ENCODE measurements at regions not wholly inside any gene's neighbourhood (a gene's known extent, or its start where the extent isn't known, plus 50 kb on each side); places are given as distances from the start of the nearest gene placed in this dataset.
"Not testable (repeated sequence)": the region's sequence is repeated elsewhere in the genome, so short reads cannot be mapped to it uniquely, and the experiment has no call there.

- H3K9me3 ChIP-seq; H3K36me3 ChIP-seq; H3K4me3 ChIP-seq (ENCODE audit: low read depth in 1 of 2, low read length in 1 of 2); H3K27me3 ChIP-seq; H3K27ac ChIP-seq; H3K4me1 ChIP-seq (ENCODE audit: control insufficient read depth in 1 of 2, insufficient read depth in 1 of 2, low read depth in 1 of 2, low read length in 1 of 2): not testable (repeated sequence)
Measured at GRCh38 chr1:146438543-146438942, 209.7 kb upstream of the NOTCH2NLA start.

GRCh38 chr1:146416642-146417041, 187.8 kb upstream of the NOTCH2NLA start:
- not testable (repeated sequence) for H3K27ac ChIP-seq; H3K36me3 ChIP-seq; H3K4me1 ChIP-seq (ENCODE audit: control insufficient read depth in 1 of 2, insufficient read depth in 1 of 2, low read depth in 1 of 2, low read length in 1 of 2); H3K27me3 ChIP-seq; H3K9me3 ChIP-seq; H3K4me3 ChIP-seq (ENCODE audit: low read depth in 1 of 2, low read length in 1 of 2)

GRCh38 chr1:146415017-146415416, 186.2 kb upstream of the NOTCH2NLA start:
- not testable (repeated sequence) for H3K27ac ChIP-seq

GRCh38 chr1:146413911-146414310, 185.1 kb upstream of the NOTCH2NLA start:
- not testable (repeated sequence) for H3K27ac ChIP-seq; H3K36me3 ChIP-seq; H3K4me1 ChIP-seq (ENCODE audit: control insufficient read depth in 1 of 2, insufficient read depth in 1 of 2, low read depth in 1 of 2, low read length in 1 of 2); H3K4me3 ChIP-seq (ENCODE audit: low read depth in 1 of 2, low read length in 1 of 2); H3K27me3 ChIP-seq; H3K9me3 ChIP-seq

More at GRCh38 chr1:146415017-146415416, 186.2 kb upstream of the NOTCH2NLA start:
- not testable (repeated sequence) for H3K27me3 ChIP-seq; H3K36me3 ChIP-seq; H3K9me3 ChIP-seq; H3K4me3 ChIP-seq (ENCODE audit: low read depth in 1 of 2, low read length in 1 of 2); H3K4me1 ChIP-seq (ENCODE audit: control insufficient read depth in 1 of 2, insufficient read depth in 1 of 2, low read depth in 1 of 2, low read length in 1 of 2)

GRCh38 chr1:146411923-146412322, 183.1 kb upstream of the NOTCH2NLA start:
- H3K4me1 ChIP-seq (ENCODE audit: control insufficient read depth in 1 of 2, insufficient read depth in 1 of 2, low read depth in 1 of 2, low read length in 1 of 2); H3K27ac ChIP-seq: not testable (repeated sequence)
- peaks cover 12% of the 10 kb centered on the region for H3K27me3 ChIP-seq

GRCh38 chr1:146409817-146410441, 181.1 kb upstream of the NOTCH2NLA start:
- Histone ChIP-seq H3K27me3 (peaks cover 12% of the 10 kb centered on the region), H3K27ac (peak overlapping the region; percentile 37), H3K4me3 (ENCODE audit: low read depth in 1 of 2, low read length in 1 of 2) (peak overlapping the region in 1 of 2 experiments; percentile 19)
- not testable (repeated sequence) for H3K9me3 ChIP-seq; H3K4me1 ChIP-seq (ENCODE audit: control insufficient read depth in 1 of 2, insufficient read depth in 1 of 2, low read depth in 1 of 2, low read length in 1 of 2); H3K36me3 ChIP-seq

More at GRCh38 chr1:146411923-146412322, 183.1 kb upstream of the NOTCH2NLA start:
- not testable (repeated sequence) for H3K4me3 ChIP-seq (ENCODE audit: low read depth in 1 of 2, low read length in 1 of 2); H3K36me3 ChIP-seq; H3K9me3 ChIP-seq

GRCh38 chr1:146409116-146409801, 180.4 kb upstream of the NOTCH2NLA start:
- H3K27me3 ChIP-seq: peaks cover 12% of the 10 kb centered on the region
- not testable (repeated sequence) for H3K4me1 ChIP-seq (ENCODE audit: control insufficient read depth in 1 of 2, insufficient read depth in 1 of 2, low read depth in 1 of 2, low read length in 1 of 2); H3K36me3 ChIP-seq; H3K9me3 ChIP-seq; H3K27ac ChIP-seq
- H3K4me3 ChIP-seq (ENCODE audit: low read depth in 1 of 2, low read length in 1 of 2): peak overlapping the region in 1 of 2 experiments; percentile 19

GRCh38 chr1:146401281-146401825, 172.5 kb upstream of the NOTCH2NLA start:
- H3K27me3 ChIP-seq; H3K36me3 ChIP-seq; H3K4me3 ChIP-seq (ENCODE audit: low read depth in 1 of 2, low read length in 1 of 2); H3K9me3 ChIP-seq; H3K27ac ChIP-seq; H3K4me1 ChIP-seq (ENCODE audit: control insufficient read depth in 1 of 2, insufficient read depth in 1 of 2, low read depth in 1 of 2, low read length in 1 of 2): not testable (repeated sequence)
- peak; percentile 20 for TF ChIP-seq CTCF (IDR thresholded peaks at IDR 0.05)

GRCh38 chr1:146400173-146401121, 171.6 kb upstream of the NOTCH2NLA start:
- H3K27ac ChIP-seq; H3K9me3 ChIP-seq; H3K4me1 ChIP-seq (ENCODE audit: control insufficient read depth in 1 of 2, insufficient read depth in 1 of 2, low read depth in 1 of 2, low read length in 1 of 2); H3K4me3 ChIP-seq (ENCODE audit: low read depth in 1 of 2, low read length in 1 of 2); H3K36me3 ChIP-seq; H3K27me3 ChIP-seq: not testable (repeated sequence)

GRCh38 chr1:146399225-146399624, 170.4 kb upstream of the NOTCH2NLA start:
- not testable (repeated sequence) for H3K27me3 ChIP-seq; H3K36me3 ChIP-seq; H3K4me1 ChIP-seq (ENCODE audit: control insufficient read depth in 1 of 2, insufficient read depth in 1 of 2, low read depth in 1 of 2, low read length in 1 of 2); H3K4me3 ChIP-seq (ENCODE audit: low read depth in 1 of 2, low read length in 1 of 2); H3K27ac ChIP-seq; H3K9me3 ChIP-seq

- peaks cover 15% of the 10 kb centered on the region for H3K27me3 ChIP-seq
- H3K27ac ChIP-seq; H3K4me3 ChIP-seq (ENCODE audit: low read depth in 1 of 2, low read length in 1 of 2); H3K4me1 ChIP-seq (ENCODE audit: control insufficient read depth in 1 of 2, insufficient read depth in 1 of 2, low read depth in 1 of 2, low read length in 1 of 2); H3K36me3 ChIP-seq; H3K9me3 ChIP-seq: not testable (repeated sequence)
Measured at GRCh38 chr1:146396801-146397200, 168.0 kb upstream of the NOTCH2NLA start.

- not testable (repeated sequence) for H3K9me3 ChIP-seq; H3K27ac ChIP-seq; H3K4me3 ChIP-seq (ENCODE audit: low read depth in 1 of 2, low read length in 1 of 2); H3K36me3 ChIP-seq; H3K4me1 ChIP-seq (ENCODE audit: control insufficient read depth in 1 of 2, insufficient read depth in 1 of 2, low read depth in 1 of 2, low read length in 1 of 2)
- H3K27me3 ChIP-seq: peaks cover 15% of the 10 kb centered on the region
Measured at GRCh38 chr1:146396242-146396641, 167.4 kb upstream of the NOTCH2NLA start.

Measured in neutrophil (primary cell).